SU-DHL-6 (cell line): ENCODE measurements at regions not wholly inside any gene's neighbourhood (a gene's known extent, or its start where the extent isn't known, plus 50 kb on each side); places are given as distances from the start of the nearest gene placed in this dataset.

Experiments used
- H2AFZ ChIP-seq: fragments of 200-600 bp; sonication (generic); 2 replicates; pipeline ENCODE4 v1.6.1; 2014; ENCODE audit warnings: low read depth, mild to moderate bottlenecking, moderate library complexity, mixed read lengths, antibody characterized with exemption, low read length; ENCODE audit not compliant: severe bottlenecking
- H3F3A ChIP-seq: fragments of 200-600 bp; shearing (Covaris generic); 2 replicates; pipeline ENCODE4 v1.6.0; 2016; ENCODE audit warnings: antibody characterized with exemption, mild to moderate bottlenecking; ENCODE audit not compliant: insufficient read depth
- H3K27ac ChIP-seq: fragments of 200-600 bp; sonication (generic); 2 replicates; pipeline ENCODE4 v1.5.1; 2016; ENCODE audit warnings: low read depth, mild to moderate bottlenecking, low read length, moderate library complexity, mixed read lengths
- H3K27me3 ChIP-seq: fragments of 200-600 bp; sonication (generic), shearing (Covaris generic); 2 replicates; pipeline ENCODE4 v1.6.0; 2014; ENCODE audit warnings: mild to moderate bottlenecking, low read length
- H3K36me3 ChIP-seq: fragments of 200-600 bp; sonication (generic); 2 replicates; pipeline ENCODE4 v1.6.1; 2014; ENCODE audit warnings: mild to moderate bottlenecking, low read length, mixed read lengths
- H3K4me2 ChIP-seq: fragments of 300-600, 200-600 bp; shearing (Covaris generic), sonication (generic); 2 replicates; pipeline ENCODE4 v1.6.0; 2014; ENCODE audit warnings: low read length, low read depth, mild to moderate bottlenecking; ENCODE audit not compliant: poor library complexity, severe bottlenecking
- H3K4me3 ChIP-seq: fragments of 200-600 bp; sonication (generic); 2 replicates; pipeline ENCODE4 v1.5.1; 2014; ENCODE audit warnings: antibody characterized with exemption, low read length, mild to moderate bottlenecking, mixed read lengths; ENCODE audit not compliant: insufficient read depth, poor library complexity, severe bottlenecking
- H3K79me2 ChIP-seq: fragments of 200-600 bp; sonication (generic); 2 replicates; pipeline ENCODE4 v1.6.1; 2014; ENCODE audit warnings: mild to moderate bottlenecking, low read length, moderate library complexity; ENCODE audit not compliant: insufficient read depth
- H3K9ac ChIP-seq: fragments of 200-600 bp; sonication (generic); 2 replicates; pipeline ENCODE4 v1.7.0; 2014; ENCODE audit warnings: mild to moderate bottlenecking, low read length
- H3K9me2 ChIP-seq: fragments of 200-600 bp; sonication (generic); replicated peaks from 2 replicates; pipeline ENCODE4 v1.6.1; 2014; ENCODE audit warnings: low read length; ENCODE audit not compliant: insufficient read depth
- H3K9me3 ChIP-seq: fragments of 200-600 bp; sonication (generic); 2 replicates; pipeline ENCODE4 v1.6.1; 2014; ENCODE audit warnings: low read length, mixed read lengths; ENCODE audit not compliant: insufficient read depth
- H4K20me1 ChIP-seq: fragments of 200-600 bp; sonication (generic); 2 replicates; pipeline ENCODE4 v1.6.1; 2014; ENCODE audit warnings: low read depth, mild to moderate bottlenecking, antibody characterized with exemption, low read length, moderate library complexity, mixed read lengths
- EZH2phosphoT487 ChIP-seq: fragments of 200-600 bp; sonication (generic), shearing (Covaris generic); conservative IDR thresholded peaks from 2 replicates; pipeline ENCODE4 v1.6.1; 2018; ENCODE audit warnings: mild to moderate bottlenecking, antibody characterized with exemption, low read length, moderate library complexity, mixed read lengths
- TF ChIP-seq, protein P1 (sequence below): fragments of 200-600 bp; sonication (generic); IDR thresholded peaks from one replicate; pipeline ENCODE4 v1.5.1; 2017; ENCODE audit warnings: antibody characterized with exemption, mild to moderate bottlenecking, low read length, moderate library complexity; ENCODE audit not compliant: insufficient read depth, poor library complexity, severe bottlenecking

- no peaks in the 10 kb centered on the region for H3K27me3 ChIP-seq
- no peaks in the 10 kb centered on the region for H4K20me1 ChIP-seq
- H3K9me3 ChIP-seq, result no peaks in the 10 kb centered on the region
- no peaks in the 10 kb centered on the region for H3K79me2 ChIP-seq
- no peaks in the 10 kb centered on the region for H3K36me3 ChIP-seq
- H3K4me3 ChIP-seq, result no peak overlapping the region
- H3K27ac ChIP-seq, result no peak overlapping the region
- no peak overlapping the region for H3K9ac ChIP-seq
- H3F3A ChIP-seq, result no peaks in the 10 kb centered on the region
- no peak overlapping the region for H2AFZ ChIP-seq
- no peak overlapping the region for H3K4me2 ChIP-seq
- no peaks in the 10 kb centered on the region for H3K9me2 ChIP-seq
- TF ChIP-seq, protein P1, sequence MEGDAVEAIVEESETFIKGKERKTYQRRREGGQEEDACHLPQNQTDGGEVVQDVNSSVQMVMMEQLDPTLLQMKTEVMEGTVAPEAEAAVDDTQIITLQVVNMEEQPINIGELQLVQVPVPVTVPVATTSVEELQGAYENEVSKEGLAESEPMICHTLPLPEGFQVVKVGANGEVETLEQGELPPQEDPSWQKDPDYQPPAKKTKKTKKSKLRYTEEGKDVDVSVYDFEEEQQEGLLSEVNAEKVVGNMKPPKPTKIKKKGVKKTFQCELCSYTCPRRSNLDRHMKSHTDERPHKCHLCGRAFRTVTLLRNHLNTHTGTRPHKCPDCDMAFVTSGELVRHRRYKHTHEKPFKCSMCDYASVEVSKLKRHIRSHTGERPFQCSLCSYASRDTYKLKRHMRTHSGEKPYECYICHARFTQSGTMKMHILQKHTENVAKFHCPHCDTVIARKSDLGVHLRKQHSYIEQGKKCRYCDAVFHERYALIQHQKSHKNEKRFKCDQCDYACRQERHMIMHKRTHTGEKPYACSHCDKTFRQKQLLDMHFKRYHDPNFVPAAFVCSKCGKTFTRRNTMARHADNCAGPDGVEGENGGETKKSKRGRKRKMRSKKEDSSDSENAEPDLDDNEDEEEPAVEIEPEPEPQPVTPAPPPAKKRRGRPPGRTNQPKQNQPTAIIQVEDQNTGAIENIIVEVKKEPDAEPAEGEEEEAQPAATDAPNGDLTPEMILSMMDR, result no peak
- no peak for TF ChIP-seq EZH2phosphoT487
Observed at GRCh38 chr3:40593351-40593750, 68.6 kb downstream of the ZNF621 start.

GRCh38 chr3:40597441-40597840 lies 72.7 kb downstream of the ZNF621 start:
- Histone ChIP-seq H3K9ac (no peak overlapping the region), H4K20me1 (no peaks in the 10 kb centered on the region), H3K27ac (no peak overlapping the region), H3K79me2 (no peaks in the 10 kb centered on the region), H3K4me3 (no peak overlapping the region), H3K9me3 (no peaks in the 10 kb centered on the region), H3K4me2 (no peak overlapping the region), H3K27me3 (0 out of 2 replicates have a peak, but pooled peaks cover 3% of the 10 kb centered on the region), H2AFZ (no peak overlapping the region), H3K9me2 (no peaks in the 10 kb centered on the region), H3K36me3 (no peaks in the 10 kb centered on the region), H3F3A (no peaks in the 10 kb centered on the region)
- TF ChIP-seq, protein P1, result no peak
- no peak for TF ChIP-seq EZH2phosphoT487

DNA sequence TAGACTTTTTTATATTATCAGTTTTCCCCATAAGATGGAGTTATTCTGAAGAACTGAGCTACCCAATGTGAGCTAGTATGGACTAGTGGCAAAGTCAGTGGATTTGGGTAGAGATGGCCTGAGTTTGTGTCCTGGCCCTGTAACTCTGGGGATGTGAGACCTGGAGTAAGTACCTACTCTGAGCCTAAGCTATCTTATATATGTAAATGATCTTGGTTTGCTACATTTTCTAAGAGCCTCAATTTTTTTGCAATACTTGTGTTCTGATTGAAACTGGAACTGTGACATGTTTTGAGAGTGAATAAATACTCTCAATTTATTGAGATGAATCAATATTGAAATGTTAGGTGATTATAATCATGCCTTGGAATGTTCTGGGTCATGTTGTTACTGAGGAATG lies 73.6 kb downstream of the ZNF621 start:
- no peak overlapping the region for H3K27ac ChIP-seq

More for the DNA sequence above, 73.6 kb downstream of the ZNF621 start:
- Histone ChIP-seq H3K9me3 (no peaks in the 10 kb centered on the region), H3K4me3 (no peak overlapping the region), H3K36me3 (no peaks in the 10 kb centered on the region), H3K9me2 (no peaks in the 10 kb centered on the region), H4K20me1 (no peaks in the 10 kb centered on the region), H3K27me3 (0 out of 2 replicates have a peak, but pooled peaks cover 3% of the 10 kb centered on the region), H3F3A (no peaks in the 10 kb centered on the region), H3K9ac (no peak overlapping the region), H3K79me2 (no peaks in the 10 kb centered on the region), H3K4me2 (no peak overlapping the region), H2AFZ (no peak overlapping the region)
- TF ChIP-seq, protein P1, result no peak
- no peak for TF ChIP-seq EZH2phosphoT487
